ENCODE measurements at regions not wholly inside any gene's neighbourhood (a gene's known extent, or its start where the extent isn't known, plus 50 kb on each side); places are given as distances from the start of the nearest gene placed in this dataset.

DNA sequence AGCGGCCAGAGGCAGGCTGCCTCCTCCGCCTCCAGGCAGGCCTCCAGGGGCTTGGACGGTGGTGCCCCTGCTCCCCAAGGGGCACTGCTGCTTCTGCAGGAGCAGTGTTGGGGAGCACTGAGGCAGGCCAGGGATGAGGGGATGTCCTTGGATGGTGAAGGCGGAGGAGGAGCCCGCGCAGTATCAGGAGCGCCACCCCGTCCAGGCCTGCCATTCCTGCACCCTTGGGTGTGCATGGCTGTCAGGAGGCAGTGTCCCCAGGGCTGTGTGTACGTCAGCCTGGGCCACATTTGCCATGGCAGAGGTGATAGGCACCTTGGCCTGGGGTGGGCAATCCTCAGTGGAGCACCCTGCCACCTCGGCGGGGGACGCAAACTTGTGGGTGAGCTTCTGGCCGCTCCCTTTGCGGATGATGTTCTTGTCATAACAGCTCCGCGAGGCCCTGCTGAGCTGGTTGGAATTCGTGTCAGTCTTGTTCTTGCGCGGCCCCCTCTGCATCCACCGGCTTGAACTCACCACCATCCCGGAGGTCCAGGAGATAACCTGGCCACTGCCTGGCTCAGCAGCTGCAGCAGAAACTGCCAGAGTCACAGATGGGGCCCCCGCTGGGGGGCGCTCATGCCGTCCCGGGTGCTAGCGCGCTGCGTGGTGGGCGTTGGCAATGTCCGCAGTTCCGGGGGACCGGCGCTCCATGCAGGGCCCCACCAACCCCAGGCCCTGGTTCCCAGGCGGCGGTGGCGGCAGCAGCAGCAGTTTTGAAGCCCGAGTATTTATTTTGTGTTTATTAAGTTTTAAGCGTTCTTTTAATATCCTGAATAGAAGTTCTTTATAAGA lies 182.3 kb upstream of the ADCY1 start:
- Mint-ChIP-seq H3K4me1 (no peaks in the 10 kb centered on the region), H3K36me3 (ENCODE audit: low read depth) (peaks cover 15% of the 10 kb centered on the region), H3K9me3 (peaks cover 52% of the 10 kb centered on the region), H3K27me3 (ENCODE audit: low read depth, poor library complexity) (no peaks in the 10 kb centered on the region), H3K4me3 (no peak overlapping the region), H3K27ac (no peak overlapping the region)
- no peak for DNase-seq
- TF ChIP-seq, protein P1, sequence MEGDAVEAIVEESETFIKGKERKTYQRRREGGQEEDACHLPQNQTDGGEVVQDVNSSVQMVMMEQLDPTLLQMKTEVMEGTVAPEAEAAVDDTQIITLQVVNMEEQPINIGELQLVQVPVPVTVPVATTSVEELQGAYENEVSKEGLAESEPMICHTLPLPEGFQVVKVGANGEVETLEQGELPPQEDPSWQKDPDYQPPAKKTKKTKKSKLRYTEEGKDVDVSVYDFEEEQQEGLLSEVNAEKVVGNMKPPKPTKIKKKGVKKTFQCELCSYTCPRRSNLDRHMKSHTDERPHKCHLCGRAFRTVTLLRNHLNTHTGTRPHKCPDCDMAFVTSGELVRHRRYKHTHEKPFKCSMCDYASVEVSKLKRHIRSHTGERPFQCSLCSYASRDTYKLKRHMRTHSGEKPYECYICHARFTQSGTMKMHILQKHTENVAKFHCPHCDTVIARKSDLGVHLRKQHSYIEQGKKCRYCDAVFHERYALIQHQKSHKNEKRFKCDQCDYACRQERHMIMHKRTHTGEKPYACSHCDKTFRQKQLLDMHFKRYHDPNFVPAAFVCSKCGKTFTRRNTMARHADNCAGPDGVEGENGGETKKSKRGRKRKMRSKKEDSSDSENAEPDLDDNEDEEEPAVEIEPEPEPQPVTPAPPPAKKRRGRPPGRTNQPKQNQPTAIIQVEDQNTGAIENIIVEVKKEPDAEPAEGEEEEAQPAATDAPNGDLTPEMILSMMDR (IDR thresholded peaks at IDR 0.05) = no peak

DNA sequence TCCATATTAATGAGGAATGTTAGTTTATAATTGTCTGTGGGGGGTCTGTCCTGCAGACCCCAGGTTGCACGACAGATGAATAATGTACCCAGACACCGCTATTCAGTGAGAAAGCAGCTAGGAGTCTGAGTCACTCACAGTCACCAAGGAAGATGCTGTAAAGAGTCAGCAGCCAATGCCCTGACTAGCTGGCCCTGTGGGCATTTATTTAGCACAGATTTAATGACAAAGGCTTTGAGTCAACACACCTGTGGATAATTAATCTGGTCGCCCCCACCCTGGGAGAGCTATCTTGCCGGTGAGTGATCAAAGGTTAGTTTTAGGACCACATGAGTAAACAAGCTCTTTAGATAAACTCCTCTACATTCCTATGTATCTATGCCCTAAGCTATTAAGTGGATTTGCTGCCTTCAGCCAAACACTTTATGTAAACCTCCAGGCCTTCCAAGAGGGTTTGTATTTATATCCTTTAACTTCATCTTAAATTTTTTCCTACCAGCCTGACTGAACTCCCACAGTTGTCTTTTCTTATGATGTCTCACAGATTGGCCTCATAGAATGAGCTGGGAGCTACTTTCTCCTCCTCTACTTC lies 180.0 kb upstream of the ADCY1 start:
- no peaks in the 10 kb centered on the region for H3K4me1 Mint-ChIP-seq
- no peak overlapping the region for H3K4me3 Mint-ChIP-seq
- H3K27me3 Mint-ChIP-seq (ENCODE audit: low read depth, poor library complexity) = no peaks in the 10 kb centered on the region
- H3K36me3 Mint-ChIP-seq (ENCODE audit: low read depth) = peaks cover 15% of the 10 kb centered on the region
- DNase-seq = no peak
- no peak overlapping the region for H3K27ac Mint-ChIP-seq
- peaks cover 60% of the 10 kb centered on the region for H3K9me3 Mint-ChIP-seq
- TF ChIP-seq, protein P1 (IDR thresholded peaks at IDR 0.05) = no peak

DNA sequence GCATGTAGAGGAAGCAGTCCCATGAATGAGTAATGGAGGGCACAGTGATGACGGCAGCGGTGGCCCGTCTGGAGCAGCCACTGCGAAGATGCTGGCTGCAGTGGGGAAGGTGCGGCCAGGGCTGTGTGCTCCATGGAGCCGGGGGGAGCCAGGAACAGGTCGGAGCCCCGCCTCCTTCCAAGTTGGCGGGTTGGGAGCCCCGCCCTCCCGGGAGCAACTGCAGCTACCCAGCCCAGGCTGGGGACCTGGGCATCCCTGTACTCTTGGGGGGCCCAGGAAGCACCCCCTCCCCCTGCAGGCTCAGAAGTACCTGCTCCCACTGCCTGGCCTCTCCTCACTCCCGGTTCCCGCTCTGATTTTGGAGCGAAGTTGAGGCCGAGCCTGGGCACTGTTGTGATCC lies 175.1 kb upstream of the ADCY1 start:
- no peak overlapping the region for H3K27ac Mint-ChIP-seq
- H3K4me3 Mint-ChIP-seq = no peak overlapping the region
- peaks cover 44% of the 10 kb centered on the region for H3K9me3 Mint-ChIP-seq
- TF ChIP-seq, protein P1 (IDR thresholded peaks at IDR 0.05) = no peak
- no peaks in the 10 kb centered on the region for H3K4me1 Mint-ChIP-seq
- no peak for DNase-seq
- peaks cover 11% of the 10 kb centered on the region for H3K36me3 Mint-ChIP-seq (ENCODE audit: low read depth)
- peaks cover 6% of the 10 kb centered on the region for H3K27me3 Mint-ChIP-seq (ENCODE audit: low read depth, poor library complexity)

DNA sequence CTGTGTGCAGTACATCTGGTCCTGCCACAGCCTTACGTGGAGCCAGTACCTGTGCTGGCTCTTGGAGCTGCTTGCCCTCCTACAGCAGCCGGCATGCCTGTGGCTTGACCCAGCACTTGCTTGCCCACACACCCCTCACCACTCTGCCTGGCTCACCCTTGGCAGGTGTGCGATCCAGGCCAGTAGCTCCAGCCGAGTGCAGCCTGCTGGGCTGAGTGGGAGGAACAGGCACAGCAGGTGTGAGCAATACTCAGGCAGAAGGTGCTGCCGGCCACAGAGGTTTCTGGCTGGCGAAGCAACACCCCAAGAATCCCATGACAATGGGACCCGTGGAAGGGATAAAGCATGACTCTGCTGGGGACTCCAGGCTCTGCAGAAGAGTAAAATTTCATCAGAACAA lies 173.5 kb upstream of the ADCY1 start:
- H3K4me1 Mint-ChIP-seq = no peaks in the 10 kb centered on the region

DNA sequence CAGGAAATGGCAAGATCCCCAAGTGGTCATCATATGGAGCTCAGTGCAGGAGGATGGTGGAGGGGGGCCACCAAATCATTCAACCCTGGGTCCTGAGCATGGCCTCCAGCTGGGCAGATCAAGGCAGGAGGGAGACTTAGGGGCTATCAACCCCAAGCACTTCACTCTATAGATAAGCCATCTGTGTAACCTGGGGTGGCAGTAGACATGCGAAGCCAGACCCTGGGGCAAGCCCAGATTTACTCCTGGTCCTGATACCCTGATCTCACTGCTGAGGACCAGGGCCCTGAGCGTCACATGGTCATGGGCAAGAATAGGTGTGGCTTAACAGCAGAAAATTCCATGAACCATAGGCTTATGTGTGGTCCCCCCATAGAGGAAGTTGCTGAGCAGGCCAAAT lies 173.0 kb upstream of the ADCY1 start:
- Mint-ChIP-seq H3K4me1 (no peaks in the 10 kb centered on the region), H3K27me3 (ENCODE audit: low read depth, poor library complexity) (peaks cover 8% of the 10 kb centered on the region), H3K9me3 (peaks cover 24% of the 10 kb centered on the region), H3K27ac (no peak overlapping the region), H3K4me3 (no peak overlapping the region), H3K36me3 (ENCODE audit: low read depth) (peaks cover 3% of the 10 kb centered on the region)
- TF ChIP-seq, protein P1 (IDR thresholded peaks at IDR 0.05) = no peak
- DNase-seq = no peak

More for the DNA sequence above, 173.5 kb upstream of the ADCY1 start:
- peaks cover 7% of the 10 kb centered on the region for H3K36me3 Mint-ChIP-seq (ENCODE audit: low read depth)
- no peak overlapping the region for H3K4me3 Mint-ChIP-seq
- peaks cover 8% of the 10 kb centered on the region for H3K27me3 Mint-ChIP-seq (ENCODE audit: low read depth, poor library complexity)
- no peak for DNase-seq
- H3K9me3 Mint-ChIP-seq = peaks cover 29% of the 10 kb centered on the region
- TF ChIP-seq, protein P1 (IDR thresholded peaks at IDR 0.05) = no peak
- no peak overlapping the region for H3K27ac Mint-ChIP-seq

Measured in nephron progenitor cell (in vitro differentiated cells).